GM23248 (cell line): ENCODE measurements at regions not wholly inside any gene's neighbourhood (a gene's known extent, or its start where the extent isn't known, plus 50 kb on each side); places are given as distances from the start of the nearest gene placed in this dataset.

Experiments
- EZH2 ChIP-seq: fragments of 200-600 bp; sonication (generic); IDR thresholded peaks from 2 replicates; pipeline ENCODE4 v1.6.1; 2018; ENCODE audit warnings: antibody characterized with exemption, mild to moderate bottlenecking; ENCODE audit not compliant: insufficient read depth, poor library complexity, severe bottlenecking
- EZH2phosphoT487 ChIP-seq: fragments of 200-600 bp; sonication (generic); IDR thresholded peaks from 2 replicates; pipeline ENCODE4 v1.6.1; 2018; ENCODE audit warnings: antibody characterized with exemption, moderate library complexity, mild to moderate bottlenecking, low read depth; ENCODE audit not compliant: insufficient read depth

DNA sequence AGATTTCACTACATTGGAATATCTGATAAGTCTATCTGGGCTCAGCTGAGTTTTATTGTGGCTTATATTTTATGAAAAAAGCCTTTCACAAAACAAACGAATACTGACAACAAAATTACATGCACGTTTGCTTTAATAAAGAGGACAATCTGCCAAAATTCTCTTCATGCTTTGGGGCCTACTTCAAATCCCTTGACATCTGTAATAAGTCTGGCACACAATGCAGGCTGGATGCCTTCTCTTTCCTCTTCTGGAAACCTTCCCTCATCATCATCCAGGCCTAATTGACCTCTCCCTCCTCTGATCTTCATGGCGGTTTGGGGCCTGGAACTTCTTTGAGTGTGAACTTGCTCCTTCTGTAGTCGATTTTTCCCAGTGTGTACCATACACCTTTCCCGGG is 70.3 kb downstream of the MAP10 start:
- TF ChIP-seq EZH2phosphoT487 (no peak), EZH2 (no peak)
